Peyer's patch (tissue), 4 donors: ENCODE measurements at regions not wholly inside any gene's neighbourhood (a gene's known extent, or its start where the extent isn't known, plus 50 kb on each side); places are given as distances from the start of the nearest gene placed in this dataset.

Experiments used
- CTCF ChIP-seq, 6 experiments: fragments of 450-650 bp in 4 of 6; fragments of 200-600 bp in 2 of 6; sonication (generic) in 1 of 6; IDR thresholded peaks; one replicate each; pipeline ENCODE4 v1.5.1; 2017 to 2019; ENCODE audit warnings: antibody characterized with exemption in 6 of 6, mild to moderate bottlenecking in 3 of 6, moderate library complexity in 1 of 6
- POLR2A ChIP-seq, 2 donors: fragments of 450-650 bp; IDR thresholded peaks; one replicate each; pipeline ENCODE4 v1.5.1; 2017; ENCODE audit warnings: antibody characterized with exemption in 2 of 2, mild to moderate bottlenecking in 2 of 2, moderate library complexity in 2 of 2

GRCh38 chr11:13224324-13224723 lies 53.3 kb upstream of the BMAL1 start:
- TF ChIP-seq CTCF (IDR thresholded peaks at IDR 0.05) (no peak), POLR2A (IDR thresholded peaks at IDR 0.05) (no peak)
